Esophagus (tissue), 2 donors: ENCODE measurements at regions not wholly inside any gene's neighbourhood (a gene's known extent, or its start where the extent isn't known, plus 50 kb on each side); places are given as distances from the start of the nearest gene placed in this dataset.

ENCODE experiments used
- H3K27ac ChIP-seq, 2 donors: one replicate each; pipeline ENCODE4 v1.5.1; 2013; ENCODE audit warnings: low read depth in 2 of 2, mild to moderate bottlenecking in 2 of 2, inconsistent platforms in 1 of 2, low read length in 1 of 2, moderate library complexity in 1 of 2
- H3K27me3 ChIP-seq, 2 donors: one replicate each; pipeline ENCODE4 v1.6.1; 2013; ENCODE audit warnings: low read length in 2 of 2, control low read depth in 1 of 2, mild to moderate bottlenecking in 1 of 2; ENCODE audit not compliant: insufficient read depth in 2 of 2, control insufficient read depth in 1 of 2
- H3K36me3 ChIP-seq, 2 donors: one replicate each; pipeline ENCODE4 v1.6.1; 2013; ENCODE audit warnings: low read length in 1 of 2; ENCODE audit not compliant: control insufficient read depth in 2 of 2, insufficient read depth in 2 of 2
- H3K4me1 ChIP-seq, 2 donors: one replicate each; pipeline ENCODE4 v1.6.1; 2013; ENCODE audit warnings: low read length in 1 of 2; ENCODE audit not compliant: control insufficient read depth in 2 of 2, insufficient read depth in 2 of 2
- H3K4me3 ChIP-seq, 2 donors: one replicate each; pipeline ENCODE4 v1.5.1; 2013; ENCODE audit warnings: low read length in 2 of 2, mild to moderate bottlenecking in 2 of 2, low read depth in 1 of 2, moderate library complexity in 1 of 2
- H3K9me3 ChIP-seq, 2 donors: one replicate each; pipeline ENCODE4 v1.6.1; 2013; ENCODE audit warnings: mild to moderate bottlenecking in 2 of 2, low read depth in 1 of 2, low read length in 1 of 2, moderate library complexity in 1 of 2; ENCODE audit not compliant: control insufficient read depth in 2 of 2, insufficient read depth in 1 of 2
- WGBS, 2 donors: extraction: QIAGEN DNeasy Blood & Tissue Kit; methylation state at CpG; one replicate each; pipeline ENCODE4 v1.1.7; 2013; 5-methylcytosine and 5-hydroxymethylcytosine counted together
- donor health status: healthy with polysubstance abuse.
- donor health status: Bipolar disorder and iron deficiency.

GRCh38 chr18:26746398-26746797 is 119.1 kb downstream of the AQP4 start:
- no peak overlapping the region for H3K4me3 ChIP-seq
- H3K9me3 ChIP-seq, result no peaks in the 10 kb centered on the region
- no peaks in the 10 kb centered on the region for H3K4me1 ChIP-seq
- WGBS, 2 donors, result 27 to 50% methylated on average over 5 of the region's 5 CpGs
- no peaks in the 10 kb centered on the region for H3K27me3 ChIP-seq
- no peaks in the 10 kb centered on the region for H3K36me3 ChIP-seq
- no peak overlapping the region for H3K27ac ChIP-seq

- no peaks in the 10 kb centered on the region for H3K36me3 ChIP-seq
- no peaks in the 10 kb centered on the region for H3K4me1 ChIP-seq
- no peak overlapping the region for H3K4me3 ChIP-seq
- H3K27ac ChIP-seq, result no peak overlapping the region
- 57 to 60% methylated on average over 6 of the region's 6 CpGs for WGBS, 2 donors
- no peaks in the 10 kb centered on the region for H3K27me3 ChIP-seq
- H3K9me3 ChIP-seq, result no peaks in the 10 kb centered on the region
These were observed 120.0 kb downstream of the AQP4 start for GRCh38 chr18:26745288-26746181.

DNA sequence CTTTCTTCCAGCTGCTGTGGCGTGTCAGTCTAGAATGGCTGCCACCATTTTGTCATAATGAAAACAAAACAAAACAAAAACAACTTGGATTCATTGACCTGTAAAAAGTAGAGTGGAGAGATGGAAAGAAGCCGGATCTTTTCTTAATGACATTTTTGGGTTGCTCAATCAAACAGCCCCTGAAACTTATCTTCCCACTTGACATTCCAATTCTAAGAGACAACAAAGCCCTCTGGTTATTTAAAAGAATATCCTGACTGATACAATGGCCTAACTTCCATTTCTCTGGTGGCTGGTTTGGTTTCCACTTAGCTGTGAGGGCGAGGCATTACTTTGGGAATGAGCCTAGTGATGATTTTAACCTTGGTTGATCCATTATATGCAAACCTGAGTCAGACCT is 123.7 kb downstream of the AQP4 start:
- no peak overlapping the region for H3K4me3 ChIP-seq
- no peaks in the 10 kb centered on the region for H3K27me3 ChIP-seq
- 88 to 91% methylated on average over 3 of the region's 3 CpGs for WGBS, 2 donors
- no peaks in the 10 kb centered on the region for H3K36me3 ChIP-seq
- H3K27ac ChIP-seq, result no peak overlapping the region
- H3K4me1 ChIP-seq, result no peaks in the 10 kb centered on the region
- peaks cover 0 to 2% of the 10 kb centered on the region in 2 donors for H3K9me3 ChIP-seq

DNA sequence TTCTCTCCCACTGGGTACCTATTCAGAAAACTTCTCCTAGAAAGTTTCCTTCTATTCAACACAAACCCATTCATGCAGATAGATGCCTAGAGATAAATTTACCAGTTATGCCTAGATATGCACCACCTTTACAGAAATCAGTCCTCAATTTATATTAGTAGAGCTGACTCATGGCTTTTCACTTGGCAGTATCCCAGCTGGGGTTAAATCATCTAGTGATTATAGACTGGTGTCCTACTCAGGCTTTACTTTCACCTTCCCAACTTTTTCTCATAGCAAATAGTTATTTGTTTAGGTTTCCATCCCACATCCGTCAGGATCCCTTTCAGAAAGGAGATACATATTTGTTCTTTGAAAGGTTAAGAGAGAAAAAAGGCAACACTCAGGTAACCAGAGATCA is 124.5 kb downstream of the AQP4 start:
- H3K27me3 ChIP-seq, result no peaks in the 10 kb centered on the region
- WGBS, 2 donors, result 74 to 79% methylated on average over 1 of the region's 1 CpG
- H3K4me1 ChIP-seq, result no peaks in the 10 kb centered on the region
- H3K9me3 ChIP-seq, result peaks cover 0 to 2% of the 10 kb centered on the region in 2 donors
- no peak overlapping the region for H3K4me3 ChIP-seq
- H3K27ac ChIP-seq, result no peak overlapping the region
- H3K36me3 ChIP-seq, result no peaks in the 10 kb centered on the region

- Histone ChIP-seq H3K36me3 (no peaks in the 10 kb centered on the region), H3K9me3 (peaks cover 0 to 2% of the 10 kb centered on the region in 2 donors), H3K4me3 (no peak overlapping the region), H3K27ac (no peak overlapping the region), H3K27me3 (no peaks in the 10 kb centered on the region), H3K4me1 (peaks cover 0 to 2% of the 10 kb centered on the region in 2 donors)
- WGBS, 2 donors, result 70 to 71% methylated on average over 2 of the region's 2 CpGs
These were observed 125.1 kb downstream of the AQP4 start for GRCh38 chr18:26740396-26740795.

DNA sequence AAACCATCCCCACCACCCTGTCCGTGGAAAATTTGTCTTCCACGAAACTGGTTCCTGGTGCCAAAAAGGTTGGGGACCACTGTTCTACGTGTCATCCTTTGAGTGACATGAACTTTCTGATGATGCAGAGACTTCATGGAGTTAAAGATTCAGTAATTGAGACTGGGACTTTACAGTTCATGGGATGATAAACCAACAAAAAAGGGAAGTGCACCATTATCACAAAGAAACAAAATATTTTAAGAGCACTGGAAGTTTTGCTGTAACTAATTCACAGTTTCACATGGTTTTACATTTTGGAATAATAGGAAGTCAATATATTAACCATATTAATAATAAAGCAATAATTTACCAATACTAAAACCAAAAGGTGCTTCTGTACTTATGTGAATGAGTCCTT is 126.8 kb downstream of the AQP4 start:
- WGBS, 2 donors, result 87 to 91% methylated on average over 3 of the region's 3 CpGs
- no peak overlapping the region for H3K4me3 ChIP-seq
- H3K9me3 ChIP-seq, result peaks cover 0 to 2% of the 10 kb centered on the region in 2 donors
- no peak overlapping the region for H3K27ac ChIP-seq
- no peaks in the 10 kb centered on the region for H3K27me3 ChIP-seq
- H3K36me3 ChIP-seq, result no peaks in the 10 kb centered on the region
- peaks cover 0 to 2% of the 10 kb centered on the region in 2 donors for H3K4me1 ChIP-seq

DNA sequence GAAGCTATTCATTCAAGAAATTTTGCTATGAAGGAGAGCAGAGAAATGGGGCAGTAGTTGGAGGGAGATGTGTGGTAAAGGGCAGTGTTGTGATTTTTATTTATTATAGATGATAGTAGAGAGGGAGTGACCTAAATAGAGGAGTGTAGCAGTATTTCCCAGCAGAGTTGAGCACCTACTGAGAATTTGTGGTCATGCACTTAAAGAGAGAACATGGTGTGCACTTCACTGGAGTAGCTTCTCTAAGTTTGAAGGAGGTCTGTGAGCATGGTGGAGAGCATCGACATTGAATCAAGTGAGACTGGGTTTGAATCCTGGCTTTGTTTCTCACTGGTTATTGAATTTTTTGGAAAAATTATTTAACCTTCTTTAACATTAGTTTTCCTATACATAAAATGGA is 129.2 kb downstream of the AQP4 start:
- Histone ChIP-seq H3K4me1 (peaks cover 0 to 2% of the 10 kb centered on the region in 2 donors), H3K27me3 (no peaks in the 10 kb centered on the region), H3K4me3 (no peak overlapping the region), H3K36me3 (no peaks in the 10 kb centered on the region), H3K27ac (no peak overlapping the region), H3K9me3 (peaks cover 0 to 2% of the 10 kb centered on the region in 2 donors)
- 95 to 98% methylated on average over 1 of the region's 1 CpG for WGBS, 2 donors

- peaks cover 0 to 2% of the 10 kb centered on the region in 2 donors for H3K4me1 ChIP-seq
- no peak overlapping the region for H3K27ac ChIP-seq
- no peaks in the 10 kb centered on the region for H3K36me3 ChIP-seq
- no peak overlapping the region for H3K4me3 ChIP-seq
- no peaks in the 10 kb centered on the region for H3K27me3 ChIP-seq
- WGBS, 2 donors, result 66 to 69% methylated on average over 4 of the region's 4 CpGs
- H3K9me3 ChIP-seq, result peaks cover 0 to 2% of the 10 kb centered on the region in 2 donors
These were observed 130.7 kb downstream of the AQP4 start for GRCh38 chr18:26734760-26735159.

GRCh38 chr18:26729449-26729848 is 136.1 kb downstream of the AQP4 start:
- Histone ChIP-seq H3K4me3 (no peak overlapping the region), H3K36me3 (no peaks in the 10 kb centered on the region), H3K27ac (no peak overlapping the region), H3K9me3 (no peaks in the 10 kb centered on the region), H3K4me1 (no peaks in the 10 kb centered on the region), H3K27me3 (no peaks in the 10 kb centered on the region)
- WGBS, 2 donors, result 95 to 98% methylated on average over 2 of the region's 2 CpGs

GRCh38 chr18:26729008-26729407 is 136.5 kb downstream of the AQP4 start:
- Histone ChIP-seq H3K36me3 (no peaks in the 10 kb centered on the region), H3K27ac (no peak overlapping the region), H3K4me1 (no peaks in the 10 kb centered on the region), H3K27me3 (no peaks in the 10 kb centered on the region), H3K4me3 (no peak overlapping the region), H3K9me3 (no peaks in the 10 kb centered on the region)
- WGBS, 2 donors, result 84 to 89% methylated on average over 3 of the region's 3 CpGs
